ENCODE measurements at regions not wholly inside any gene's neighbourhood (a gene's known extent, or its start where the extent isn't known, plus 50 kb on each side); places are given as distances from the start of the nearest gene placed in this dataset.

DNA sequence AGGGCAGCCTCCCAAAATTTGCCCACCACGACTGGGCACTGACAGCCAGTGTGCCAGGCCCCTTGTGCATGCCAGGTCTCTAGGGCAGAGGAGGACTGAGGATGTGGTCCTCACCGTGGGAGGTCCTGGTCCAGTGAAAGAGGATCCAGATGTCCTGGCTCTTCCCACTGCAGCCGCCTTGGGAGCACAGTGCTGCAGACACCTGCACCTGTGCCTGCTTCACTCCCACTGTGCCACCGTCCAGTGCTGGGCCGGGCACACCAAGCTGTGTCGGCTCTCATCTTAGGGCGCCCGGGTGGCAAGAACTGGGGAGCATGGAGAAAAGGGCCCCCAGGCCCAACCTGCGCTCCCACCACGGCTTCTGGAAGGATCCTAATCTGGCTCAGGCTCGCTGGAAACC is 1147.1 kb downstream of the BRD1 start:
- DNase-seq (ENCODE audit: low spot score): no peak

DNA sequence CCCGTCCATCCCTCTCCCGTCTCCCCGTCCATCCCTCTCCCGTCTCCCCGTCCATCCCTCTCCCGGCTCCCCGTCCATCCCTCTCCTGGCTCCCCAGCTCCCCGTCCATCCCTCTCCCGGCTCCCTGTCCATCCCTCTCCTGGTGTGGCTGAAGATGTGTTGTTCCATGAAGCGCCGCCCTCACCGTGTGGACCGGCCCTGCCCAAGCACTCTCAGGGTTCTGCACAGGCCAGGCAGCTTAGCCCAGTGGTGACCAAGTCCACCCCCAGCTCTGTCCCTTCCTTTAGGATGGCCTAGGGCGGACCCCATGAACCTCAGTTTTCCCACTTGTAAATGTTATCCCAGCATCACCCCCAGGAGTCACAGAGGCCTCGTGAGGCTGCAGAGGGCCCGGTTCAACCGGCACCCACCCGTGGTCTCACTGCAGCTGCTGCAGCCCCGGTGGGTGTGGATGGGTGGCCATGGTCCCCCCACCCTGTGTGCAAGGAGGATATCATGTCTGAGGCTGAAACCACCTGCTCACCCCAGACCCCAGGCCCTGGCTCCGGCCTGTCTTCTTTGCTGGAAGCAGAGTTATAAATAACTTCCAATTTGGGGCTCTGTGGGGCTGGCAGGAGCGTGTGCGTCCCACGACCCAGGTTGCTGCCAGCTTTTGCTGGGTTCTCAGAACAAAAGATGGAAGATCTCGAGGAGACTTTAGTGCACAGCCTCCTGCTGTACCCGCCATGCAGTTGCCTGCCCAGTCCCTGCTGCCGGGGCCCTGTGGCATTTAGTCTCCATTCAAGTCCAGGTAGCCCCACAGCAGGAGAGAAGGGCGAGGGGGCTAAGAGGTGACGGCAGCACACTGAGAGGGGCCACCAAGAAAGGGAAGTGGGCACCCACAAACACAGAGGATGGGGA is 1147.8 kb downstream of the BRD1 start:
- no peak for DNase-seq (ENCODE audit: low spot score)

DNA sequence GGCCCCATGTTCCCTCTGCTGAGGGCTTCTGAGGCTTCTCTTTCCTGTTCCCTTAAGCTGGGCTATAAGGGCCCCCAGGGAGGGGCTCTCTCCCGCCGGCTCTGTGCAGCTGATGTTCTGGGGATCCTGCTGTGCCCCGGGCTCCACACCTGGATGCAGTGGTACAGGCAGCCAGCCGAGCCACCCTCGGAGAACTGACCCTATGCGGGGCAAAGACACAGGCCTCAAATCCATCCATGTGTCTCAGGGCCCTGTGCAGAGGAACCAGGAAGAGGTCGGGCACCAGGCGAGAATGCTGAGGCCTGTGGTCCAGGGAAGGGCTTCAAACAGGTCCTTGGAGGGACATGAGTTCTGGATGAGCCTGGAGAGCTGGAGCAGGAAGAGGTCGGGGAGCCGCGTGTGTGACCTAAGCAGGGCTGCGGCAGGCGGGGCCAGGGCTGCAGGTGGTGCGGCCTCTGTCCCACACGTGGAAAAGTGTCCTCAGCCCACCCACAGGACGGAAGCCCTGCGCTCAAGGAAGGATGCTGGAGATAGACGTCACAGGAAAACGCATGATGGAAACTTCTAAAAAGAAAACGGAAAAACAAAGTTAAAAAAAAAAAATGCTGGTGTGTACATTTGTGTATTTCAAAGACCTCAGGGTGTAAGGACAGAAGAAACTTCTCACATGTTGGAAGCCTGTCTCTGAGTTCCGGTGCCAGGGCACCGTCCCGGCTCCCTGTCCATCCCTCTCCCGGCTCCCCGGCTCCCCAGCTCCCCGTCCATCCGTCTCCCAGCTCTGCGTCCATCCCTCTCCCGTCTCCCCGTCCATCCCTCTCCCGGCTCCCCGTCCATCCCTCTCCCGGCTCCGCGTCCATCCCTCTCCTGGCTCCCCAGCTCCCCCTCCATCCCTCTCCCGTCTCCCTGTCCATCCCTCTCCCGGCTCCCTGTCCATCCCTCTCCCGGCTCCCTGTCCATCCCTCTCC is 1149.2 kb downstream of the BRD1 start:
- no peak for DNase-seq (ENCODE audit: low spot score)

DNA sequence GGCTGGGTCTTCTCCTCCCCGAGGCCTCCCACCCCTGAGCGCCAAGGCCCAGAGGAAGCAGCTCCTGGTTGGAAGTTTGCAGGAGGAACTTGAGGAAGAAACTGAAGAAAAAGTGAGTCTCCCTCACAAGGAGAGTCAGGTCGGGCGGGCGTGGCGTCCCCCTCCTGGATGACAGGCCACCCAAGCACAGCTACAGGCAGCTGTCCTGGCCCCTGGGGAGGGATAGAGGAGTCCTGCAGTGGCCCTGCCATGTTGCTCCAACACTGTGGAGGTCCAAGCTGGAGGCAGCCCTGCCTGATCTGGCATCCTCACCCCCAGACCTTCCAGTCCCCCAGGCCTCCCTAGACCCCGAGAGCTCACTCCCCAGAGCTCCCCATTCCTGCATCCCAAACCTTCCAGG is 1150.1 kb downstream of the BRD1 start:
- DNase-seq (ENCODE audit: low spot score): no peak

DNA sequence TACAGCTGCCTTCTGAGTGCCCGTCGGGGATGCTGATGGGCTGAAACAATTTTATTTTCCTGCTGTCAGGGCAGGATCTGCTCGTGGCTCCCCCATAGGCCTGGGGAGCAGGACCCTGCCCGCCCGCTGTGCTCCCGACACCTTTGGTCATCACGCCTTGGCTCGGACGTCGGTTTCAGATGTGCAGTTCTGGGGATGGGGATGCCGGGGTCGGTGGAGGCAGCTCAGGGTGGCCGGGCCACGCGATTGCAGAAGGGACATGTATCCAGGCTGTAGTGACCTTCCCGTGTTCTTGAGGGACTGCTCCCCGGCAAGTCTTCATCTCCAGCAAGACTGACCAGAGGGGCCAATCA is 1150.5 kb downstream of the BRD1 start:
- no peak for DNase-seq (ENCODE audit: low spot score)

DNA sequence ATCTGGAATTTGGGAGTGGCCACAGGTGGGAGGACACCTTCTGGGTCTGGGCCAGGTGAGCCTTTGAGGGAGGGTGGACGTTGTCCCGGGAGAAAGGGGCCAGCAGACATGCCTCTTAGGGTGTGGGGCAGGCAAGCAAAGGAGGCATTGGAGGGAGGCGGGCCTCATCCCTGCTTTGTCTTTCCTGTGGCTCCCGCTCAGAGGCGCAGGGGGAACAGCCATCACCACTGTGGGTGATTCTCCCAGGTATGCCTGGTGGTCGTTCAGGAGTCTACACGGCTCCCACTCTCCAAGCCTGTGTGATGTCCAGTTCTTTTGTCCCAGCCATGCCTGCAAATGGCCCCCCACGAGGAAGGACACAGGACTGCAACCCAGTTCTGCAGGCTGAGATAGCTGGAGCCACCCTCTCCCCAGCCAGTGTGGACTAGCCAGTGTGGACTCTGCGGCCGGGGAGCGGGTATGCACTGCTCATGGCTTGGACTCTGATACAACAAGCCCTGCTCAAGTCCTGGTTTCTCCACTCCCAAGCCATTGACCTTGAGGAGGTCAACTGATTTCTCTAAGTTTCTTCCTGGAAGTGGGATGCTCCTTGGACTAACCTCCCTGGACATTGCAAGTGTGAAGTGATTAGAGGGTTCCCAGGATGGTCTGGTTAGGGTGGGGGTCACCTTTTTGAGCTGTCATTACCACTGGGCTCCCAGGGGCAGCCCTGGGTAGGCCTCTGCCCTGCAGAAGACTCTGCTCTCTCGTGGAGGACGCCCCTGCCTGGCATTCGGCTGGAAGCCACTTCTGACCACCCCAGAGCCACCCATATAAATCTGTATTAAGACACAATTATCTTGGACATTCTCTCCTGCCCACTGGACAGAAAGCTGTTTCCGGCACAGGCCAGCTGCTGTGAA is 1151.2 kb downstream of the BRD1 start:
- no peak for DNase-seq (ENCODE audit: low spot score)

DNA sequence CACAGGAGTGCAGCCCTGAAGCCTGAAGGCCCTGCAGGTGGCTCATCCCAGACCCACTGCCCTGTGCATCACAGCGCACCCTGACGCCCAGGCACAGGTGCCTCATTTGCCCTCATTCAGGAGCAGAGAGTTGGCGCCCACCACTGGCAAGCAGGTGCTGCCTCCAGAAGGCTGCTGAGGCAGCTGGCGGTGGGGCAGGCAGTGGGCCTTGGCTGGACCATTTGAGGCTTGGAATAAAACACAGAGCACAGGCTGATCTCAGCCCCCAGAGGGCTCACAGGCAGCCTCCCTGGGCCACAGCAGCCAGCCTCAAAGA is 1151.9 kb downstream of the BRD1 start:
- DNase-seq (ENCODE audit: low spot score): no peak

DNA sequence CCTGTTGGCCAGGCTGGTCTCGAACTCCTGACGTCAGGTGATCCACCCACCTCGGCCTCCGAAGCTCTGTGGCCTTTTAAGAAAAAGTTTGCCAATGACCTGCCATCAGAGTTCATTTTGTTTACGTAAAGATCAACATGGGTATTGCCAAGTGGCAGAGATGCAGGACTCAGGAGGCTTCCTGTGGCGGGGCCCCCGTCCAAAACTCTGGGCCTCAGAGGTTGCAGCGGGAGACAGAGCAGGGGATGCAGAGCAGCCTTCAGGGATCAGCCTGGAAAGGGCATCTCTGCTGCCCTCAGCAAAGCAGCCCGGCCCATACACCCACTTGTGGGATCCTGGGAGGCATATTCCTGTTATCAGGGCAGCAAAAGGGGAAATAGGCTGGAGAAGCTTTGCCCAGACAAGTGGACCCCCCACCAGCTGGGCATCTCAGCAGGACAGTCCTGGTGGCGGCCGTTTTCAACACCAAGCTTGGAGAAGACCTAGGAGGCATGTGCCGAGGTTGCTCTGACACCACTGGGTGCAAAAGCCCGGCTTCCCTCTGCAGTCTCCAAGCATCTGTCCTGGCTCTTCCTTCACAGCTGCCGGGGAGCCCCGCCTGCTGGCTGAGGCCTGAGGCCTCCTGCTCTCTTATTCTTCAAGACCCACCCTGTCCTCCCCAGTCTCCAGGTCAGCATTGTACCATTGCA is 1152.4 kb downstream of the BRD1 start:
- DNase-seq (ENCODE audit: low spot score): no peak

DNA sequence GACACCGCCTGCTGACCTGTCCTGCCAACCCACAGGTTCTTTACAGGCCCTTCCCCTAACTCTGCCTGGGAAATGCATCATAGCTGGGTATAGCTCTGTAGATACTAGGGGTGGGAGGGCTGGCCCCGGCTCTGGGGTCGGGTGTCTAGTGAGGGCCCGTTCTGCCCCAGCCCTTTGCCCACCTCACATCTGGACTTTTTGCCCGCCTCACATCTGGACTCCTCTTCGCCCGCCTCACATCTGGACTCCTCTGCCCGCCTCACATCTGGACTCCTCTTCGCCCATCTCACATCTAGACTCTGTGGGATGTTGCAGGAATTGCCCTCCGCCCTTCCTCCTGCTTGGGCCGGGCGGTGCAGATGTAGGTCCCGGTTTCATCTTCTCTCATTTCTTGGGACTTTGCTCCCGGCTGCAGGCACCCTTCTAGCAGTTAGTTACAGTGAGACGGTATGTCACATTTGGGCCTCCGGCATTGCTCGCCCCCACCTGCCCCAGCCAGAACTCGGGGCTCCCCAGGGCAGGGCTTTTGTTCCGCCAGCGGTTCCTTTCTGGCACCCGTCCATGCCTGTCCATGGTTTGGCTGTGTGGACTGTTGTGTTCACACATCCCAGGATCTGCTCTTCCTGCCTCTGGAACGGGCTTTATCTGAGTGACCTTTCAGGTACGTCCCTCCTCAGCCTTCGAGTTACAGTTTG is 1153.7 kb downstream of the BRD1 start:
- DNase-seq (ENCODE audit: low spot score): no peak

DNA sequence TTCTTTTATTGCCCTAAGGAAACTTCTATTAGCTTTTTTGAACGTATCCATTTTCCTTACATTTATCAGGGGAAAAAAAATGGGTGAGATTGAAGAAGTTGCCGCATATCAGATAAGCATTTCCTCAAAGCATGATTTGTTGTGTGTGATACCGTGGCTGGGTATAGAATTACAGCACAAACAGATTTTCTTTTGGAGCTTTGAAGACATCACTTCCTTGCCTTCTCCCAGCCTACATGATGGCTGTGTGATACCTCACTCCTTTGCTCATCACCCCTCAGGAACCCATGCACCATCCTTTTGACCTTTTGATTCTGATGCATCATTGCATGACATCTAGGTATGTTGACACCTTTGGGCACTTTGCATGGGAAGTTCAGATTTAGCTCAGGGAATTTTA is 1155.3 kb downstream of the BRD1 start:
- no peak for DNase-seq (ENCODE audit: low spot score)

DNA sequence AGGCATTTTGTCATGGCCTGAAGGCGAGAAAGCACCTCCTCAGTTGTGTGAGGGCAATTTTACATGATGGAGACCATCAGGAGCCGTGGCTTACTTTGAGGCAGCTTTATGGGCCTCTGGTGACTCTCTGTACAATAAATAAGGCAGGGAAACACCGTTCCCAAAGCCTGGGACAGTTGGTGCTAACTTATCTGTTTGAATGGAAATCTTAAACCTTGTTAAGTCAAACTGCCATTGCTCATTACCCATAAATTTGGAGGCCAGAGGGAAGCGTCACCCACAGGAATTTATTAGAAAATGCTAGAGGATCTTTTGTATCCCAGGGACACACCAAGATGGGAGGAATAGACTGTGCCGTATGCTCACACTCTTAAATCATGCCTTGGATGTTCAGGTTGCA is 1156.9 kb downstream of the BRD1 start:
- DNase-seq (ENCODE audit: low spot score): no peak

DNA sequence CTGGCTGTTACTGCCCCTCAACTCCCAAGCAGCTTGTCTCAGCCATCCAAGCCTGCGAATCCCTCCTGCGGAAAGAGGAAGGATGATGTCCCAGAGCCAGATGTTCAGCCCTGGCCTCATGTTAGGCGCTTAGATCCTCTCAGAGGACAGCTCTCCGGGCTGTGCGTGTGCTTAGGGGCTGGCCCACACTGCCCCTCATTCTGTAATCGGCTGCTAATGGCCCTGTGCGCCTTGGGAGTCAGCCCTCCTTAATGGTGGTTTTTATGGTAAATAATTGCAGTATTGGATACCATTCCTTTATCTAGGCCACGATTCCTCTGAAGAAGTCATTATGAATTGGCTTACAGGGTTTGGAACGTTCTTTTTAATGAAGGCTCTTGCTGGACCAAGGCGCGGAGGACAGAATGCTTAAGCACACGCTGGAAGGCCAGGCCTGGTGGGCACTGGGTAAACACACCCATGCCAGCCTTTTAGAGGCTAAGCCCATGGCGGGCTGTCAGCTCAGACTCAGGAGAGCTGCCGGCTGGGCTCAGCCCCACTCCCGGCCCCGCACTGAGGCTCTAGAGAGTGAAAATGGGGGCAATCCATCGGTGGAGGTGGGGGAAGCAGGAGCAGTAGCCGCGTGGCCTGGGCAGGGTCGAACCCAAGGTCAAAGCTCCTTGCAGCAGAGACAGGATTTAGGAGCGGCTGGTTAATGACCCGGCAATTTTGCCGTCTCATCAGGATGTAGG is 1157.5 kb downstream of the BRD1 start:
- DNase-seq (ENCODE audit: low spot score): no peak

DNA sequence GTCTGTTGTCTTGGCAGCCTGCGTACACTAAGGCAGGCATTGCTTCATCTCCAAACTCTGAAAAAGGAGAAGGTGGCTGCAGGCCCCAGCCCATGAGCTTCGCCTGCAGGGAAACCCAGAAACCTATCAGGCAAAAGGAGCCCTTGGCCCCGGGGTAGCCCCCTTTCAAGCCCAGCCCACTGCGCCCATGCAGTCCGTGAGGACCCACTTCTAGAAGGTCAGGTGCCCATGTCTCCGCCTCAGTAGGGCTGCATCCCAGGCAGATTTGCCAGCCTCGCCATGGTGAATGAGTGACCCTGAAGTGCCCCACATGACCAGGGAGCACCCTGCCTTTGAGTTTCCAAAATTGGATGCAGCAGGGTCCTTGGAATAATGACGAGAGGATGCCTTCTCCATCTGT is 1158.4 kb downstream of the BRD1 start:
- no peak for DNase-seq (ENCODE audit: low spot score)

DNA sequence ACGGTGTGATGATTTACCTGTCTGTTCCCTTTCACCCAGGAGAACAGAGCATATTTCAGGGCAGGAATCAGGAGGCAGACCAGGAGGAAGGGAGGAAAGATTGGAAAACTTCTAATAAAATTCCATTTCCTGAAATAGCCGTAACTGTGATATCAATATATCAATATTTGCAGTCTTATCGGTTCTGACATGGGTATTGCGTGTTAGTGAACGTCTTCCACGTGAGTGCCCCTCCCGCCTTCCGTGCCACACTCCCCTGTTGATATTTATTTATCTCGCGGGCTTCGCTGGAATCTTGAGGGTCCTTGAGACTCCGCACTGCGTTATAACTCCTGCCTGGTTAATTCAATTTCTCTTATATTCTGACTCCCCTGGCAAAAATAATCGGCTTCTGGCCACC is 1160.4 kb downstream of the BRD1 start:
- no peak for DNase-seq (ENCODE audit: low spot score)

DNA sequence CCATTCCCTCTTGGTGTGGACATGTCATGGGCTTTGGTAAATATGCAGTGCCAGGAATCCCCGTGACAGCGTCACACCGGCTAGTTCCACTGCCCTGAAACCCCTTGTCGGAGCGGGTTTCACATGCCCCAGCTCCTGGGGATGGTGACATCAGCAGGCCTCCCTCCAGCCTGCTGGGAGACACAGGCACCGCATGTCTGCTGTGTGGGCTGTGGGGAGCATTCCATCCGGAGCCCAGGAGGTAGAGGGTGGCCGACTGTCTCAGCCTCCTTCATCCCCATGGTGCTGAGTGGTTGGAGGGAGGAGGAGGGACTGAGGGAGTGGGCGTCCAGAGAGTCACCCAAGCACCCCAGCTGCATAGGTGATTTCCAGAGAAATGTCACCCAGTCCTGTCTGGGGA is 1161.1 kb downstream of the BRD1 start:
- no peak for DNase-seq (ENCODE audit: low spot score)

DNA sequence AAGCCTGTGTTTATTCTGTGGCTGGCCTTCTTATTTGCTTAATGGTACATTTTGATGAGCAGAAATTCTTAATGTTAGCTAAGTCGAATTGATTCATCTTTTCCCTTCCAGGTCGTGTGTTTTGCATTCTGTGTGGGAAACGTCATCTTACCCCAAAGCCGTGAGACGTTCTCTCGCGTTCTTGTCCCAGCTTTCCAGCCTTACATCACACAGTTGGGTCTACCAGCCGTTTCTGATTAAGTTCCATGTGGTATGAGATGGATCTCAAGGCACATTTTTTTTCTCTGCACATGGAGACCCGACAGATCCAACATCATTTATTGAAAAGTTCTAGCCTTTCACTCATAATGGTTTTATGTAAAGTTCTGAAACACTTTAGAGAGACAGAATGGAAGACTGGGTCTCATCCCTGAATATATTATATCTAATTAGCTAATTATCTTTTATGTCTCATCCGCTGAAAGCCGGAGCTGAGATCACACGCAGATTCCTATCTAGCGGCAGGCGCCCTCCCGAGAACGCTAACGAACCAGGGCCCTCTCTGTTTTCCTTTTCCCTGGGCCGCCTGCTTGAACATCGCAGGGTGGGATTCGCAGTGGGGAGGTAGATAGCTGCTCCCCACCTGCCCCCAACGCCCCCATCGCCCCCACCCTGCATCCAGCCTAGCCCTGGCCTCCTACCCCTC is 1162.2 kb downstream of the BRD1 start:
- DNase-seq (ENCODE audit: low spot score): no peak

DNA sequence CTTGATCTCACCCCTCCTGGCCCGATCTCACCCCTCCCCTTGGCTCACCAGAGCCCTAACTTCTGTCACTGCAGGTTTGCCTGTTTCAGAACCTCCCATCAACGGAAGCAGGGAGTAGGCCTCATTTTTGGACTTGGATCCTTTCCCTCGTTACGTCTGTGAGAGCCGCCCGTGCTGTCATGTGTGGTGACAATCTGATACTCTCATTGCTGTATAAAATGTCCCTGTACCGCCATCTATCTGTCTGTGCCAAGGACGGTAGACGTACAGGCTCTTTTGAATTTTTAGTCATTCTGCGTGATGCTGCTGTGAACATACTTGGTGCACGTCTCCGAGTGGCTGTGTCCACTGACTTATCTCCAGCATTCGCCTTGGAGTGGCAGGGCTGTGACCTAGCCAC is 1163.1 kb downstream of the BRD1 start:
- no peak for DNase-seq (ENCODE audit: low spot score)

DNA sequence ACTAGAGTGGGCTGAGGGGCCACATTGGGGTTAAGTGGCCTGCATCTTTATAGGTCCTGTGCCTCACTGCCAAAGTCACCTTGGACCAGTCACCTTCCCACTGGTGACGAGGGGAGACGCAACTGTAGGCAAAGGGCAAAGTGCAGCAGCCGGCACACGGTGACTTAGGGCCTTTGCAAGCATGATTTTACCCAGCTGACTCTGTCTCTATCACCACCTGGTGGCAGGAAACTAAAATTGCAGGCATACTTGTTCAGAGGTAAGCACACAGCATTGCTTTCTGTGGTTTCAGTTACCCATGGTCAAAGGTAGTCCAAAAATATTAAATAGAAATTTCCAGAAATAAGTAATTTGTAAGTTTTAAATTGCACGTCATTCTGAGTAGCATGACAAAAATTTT is 1164.4 kb downstream of the BRD1 start:
- no peak for DNase-seq (ENCODE audit: low spot score)

DNA sequence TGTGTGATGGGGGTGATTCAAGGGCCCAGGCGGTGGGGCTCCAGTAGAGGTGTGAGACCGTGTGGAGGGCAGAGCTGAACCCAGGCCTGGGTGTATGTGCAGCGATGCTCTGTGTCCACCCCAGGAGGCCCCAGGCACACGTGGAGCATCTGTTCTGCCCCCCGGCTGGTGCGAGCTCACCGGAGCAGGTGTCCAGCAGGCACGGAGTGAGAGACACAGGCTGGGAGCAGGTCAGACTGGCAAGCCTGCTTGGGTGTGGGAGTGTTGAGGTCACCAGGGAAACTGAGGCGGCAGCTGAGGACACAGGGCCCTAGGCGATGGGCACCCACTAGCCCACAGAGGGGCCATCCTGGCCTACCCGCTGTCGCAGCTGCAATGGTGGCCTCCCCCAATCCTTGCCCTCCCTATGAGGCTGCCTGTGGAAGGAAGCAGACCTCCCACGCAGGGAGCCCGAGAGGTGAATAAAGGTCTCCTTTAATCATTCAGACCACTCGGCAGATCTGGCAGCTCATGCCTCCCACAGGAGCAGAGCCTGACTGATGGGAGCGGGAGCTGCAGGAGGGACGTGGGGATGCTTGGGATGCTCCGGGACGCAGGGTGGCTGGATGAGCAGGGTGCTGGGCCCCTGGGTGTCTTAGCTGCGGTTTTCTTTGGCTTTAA is 1165.1 kb downstream of the BRD1 start:
- no peak for DNase-seq (ENCODE audit: low spot score)
